GM19240 (cell line): ENCODE measurements at regions not wholly inside any gene's neighbourhood (a gene's known extent, or its start where the extent isn't known, plus 50 kb on each side); places are given as distances from the start of the nearest gene placed in this dataset.
A peak's percentile ranks its signal among the peaks of the same experiment; 100 is the strongest.
"Not testable (repeated sequence)": the region's sequence is repeated elsewhere in the genome, so short reads cannot be mapped to it uniquely, and the experiment has no call there.

ENCODE experiments used
- DNase-seq: peaks from one replicate; pipeline ENCODE4 v3.0.0; 2011; ENCODE audit warnings: low spot score; ENCODE audit not compliant: insufficient read length

DNA sequence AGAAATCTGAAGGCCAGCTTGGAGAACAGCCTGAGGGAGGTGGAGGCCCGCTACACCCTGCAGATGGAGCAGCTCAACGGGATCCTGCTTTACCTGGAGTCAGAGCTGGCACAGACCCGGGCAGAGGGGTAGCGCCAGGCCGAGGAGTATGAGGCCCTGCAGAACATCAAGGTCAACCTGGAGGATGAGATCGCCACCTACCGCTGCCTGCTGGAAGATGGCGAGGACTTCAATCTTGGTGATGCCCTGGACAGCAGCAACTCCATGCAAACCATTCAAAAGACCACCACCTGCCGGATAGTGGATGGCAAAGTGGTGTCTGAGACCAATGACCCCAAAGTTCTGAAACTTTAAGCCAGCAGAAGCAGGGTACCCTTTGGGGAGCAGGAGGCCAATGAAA lies 318.4 kb downstream of the ZFHX3 start:
- not testable (repeated sequence) for DNase-seq

DNA sequence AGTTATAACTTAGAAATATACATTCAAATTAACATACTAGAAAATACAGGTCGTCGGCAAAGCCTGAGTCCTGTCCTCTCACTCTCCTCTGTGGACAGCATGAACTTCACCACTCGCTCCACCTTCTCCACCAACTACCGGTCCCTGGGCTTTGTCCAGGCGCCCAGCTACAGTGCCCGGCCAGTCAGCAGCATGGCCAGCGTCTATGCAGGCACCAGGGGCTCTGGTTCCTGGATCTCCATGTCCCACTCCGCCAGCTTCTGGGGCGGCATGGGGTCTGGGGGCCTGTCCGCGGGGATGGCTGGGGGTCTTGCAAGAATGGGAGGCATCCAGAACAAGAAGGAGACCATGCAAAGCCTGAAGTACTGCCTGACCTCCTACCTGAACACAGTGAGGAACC lies 319.4 kb downstream of the ZFHX3 start:
- DNase-seq, result no peak

DNA sequence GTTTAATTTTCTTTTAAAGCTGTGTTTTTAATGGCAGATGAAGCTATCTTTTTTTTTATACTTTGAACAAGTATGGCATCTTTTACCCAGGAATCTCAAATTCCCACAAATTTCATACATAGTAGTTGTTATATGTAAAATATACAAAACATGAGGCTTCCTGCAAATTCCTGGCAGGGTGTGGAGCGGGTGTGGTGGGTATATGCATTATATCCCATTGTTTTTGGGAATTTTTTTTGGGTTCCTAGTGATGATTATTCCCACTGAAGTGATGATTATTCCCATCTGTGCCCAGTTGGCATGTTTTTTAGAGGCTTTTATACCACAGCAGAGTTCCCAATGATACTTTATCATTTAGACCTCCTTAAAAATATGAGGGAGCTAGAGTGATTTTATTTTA lies 320.4 kb downstream of the ZFHX3 start:
- DNase-seq, result no peak

DNA sequence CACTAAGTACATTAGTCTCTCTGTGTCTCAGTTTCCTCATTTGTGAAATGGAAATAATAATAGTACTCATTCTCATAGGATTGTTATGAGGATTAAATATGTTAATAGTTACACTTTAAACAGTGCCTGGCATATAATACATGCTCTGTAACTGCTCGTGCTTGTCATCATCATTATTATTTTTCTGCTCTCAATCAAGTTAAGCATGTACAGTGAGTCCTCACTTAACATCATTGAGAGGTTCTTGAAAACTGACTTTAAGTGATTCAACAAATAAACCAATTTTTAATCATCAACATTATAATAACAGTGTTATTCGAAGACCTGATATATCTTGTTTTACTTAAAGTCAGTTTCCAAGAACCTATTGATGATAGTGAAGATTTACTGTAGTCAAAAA lies 322.3 kb downstream of the ZFHX3 start:
- DNase-seq, result no peak

DNA sequence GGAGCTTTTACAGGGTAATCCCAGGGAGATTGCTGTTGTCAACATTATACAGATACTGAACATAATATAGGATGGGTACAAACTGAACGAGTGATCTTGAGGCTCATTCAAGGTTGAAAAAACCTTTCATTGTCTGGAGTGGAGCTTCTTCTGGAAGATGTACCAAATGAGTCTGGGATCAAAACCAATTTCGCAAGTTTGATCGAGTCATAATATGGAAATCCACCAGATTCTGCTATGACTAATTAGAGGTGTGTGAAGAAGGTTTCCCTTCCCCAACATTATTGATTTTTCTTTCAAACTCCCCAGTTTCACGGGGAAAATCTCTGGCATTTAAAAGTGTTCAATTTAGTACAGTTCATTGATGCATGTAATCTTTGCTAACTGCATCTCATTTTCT lies 324.1 kb downstream of the ZFHX3 start:
- DNase-seq, result no peak

DNA sequence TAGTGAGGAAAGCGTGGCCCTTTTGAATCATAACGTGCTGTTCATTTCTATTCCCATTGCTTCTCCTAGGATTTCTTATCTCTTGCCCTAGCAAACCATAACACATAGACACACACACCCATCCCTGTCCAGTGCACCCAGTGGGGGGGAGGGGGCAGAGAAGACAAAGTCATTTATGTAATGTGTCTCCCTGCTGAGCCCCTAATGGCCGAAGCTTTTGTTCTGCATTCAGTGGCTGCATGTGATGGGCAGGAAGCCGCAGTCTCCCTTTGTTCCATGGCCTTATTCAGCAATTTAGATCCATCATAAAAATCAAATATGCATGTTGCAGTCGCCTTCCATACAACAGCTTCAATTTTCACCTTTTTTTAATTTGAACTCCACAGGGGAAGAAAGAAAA lies 325.4 kb downstream of the ZFHX3 start:
- DNase-seq, result no peak

DNA sequence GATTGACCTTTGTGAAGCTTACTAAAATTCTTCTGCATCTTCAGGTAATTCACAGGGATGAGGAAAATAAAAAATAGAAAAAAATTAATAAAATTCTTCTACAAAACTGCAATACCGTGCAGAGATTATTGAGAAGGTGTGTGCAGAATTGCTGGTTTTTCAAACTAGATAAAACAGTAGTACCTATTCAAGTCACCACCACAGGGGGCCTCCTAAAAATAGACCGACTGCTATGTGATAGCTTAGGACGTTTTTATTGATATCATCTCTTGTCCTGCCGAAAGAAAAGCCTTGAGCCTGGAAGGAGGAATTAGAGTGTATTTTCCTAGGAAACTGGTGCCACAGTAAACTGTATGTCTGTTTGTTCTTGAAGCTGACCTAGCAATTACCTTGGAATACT lies 325.9 kb downstream of the ZFHX3 start:
- DNase-seq, result no peak

DNA sequence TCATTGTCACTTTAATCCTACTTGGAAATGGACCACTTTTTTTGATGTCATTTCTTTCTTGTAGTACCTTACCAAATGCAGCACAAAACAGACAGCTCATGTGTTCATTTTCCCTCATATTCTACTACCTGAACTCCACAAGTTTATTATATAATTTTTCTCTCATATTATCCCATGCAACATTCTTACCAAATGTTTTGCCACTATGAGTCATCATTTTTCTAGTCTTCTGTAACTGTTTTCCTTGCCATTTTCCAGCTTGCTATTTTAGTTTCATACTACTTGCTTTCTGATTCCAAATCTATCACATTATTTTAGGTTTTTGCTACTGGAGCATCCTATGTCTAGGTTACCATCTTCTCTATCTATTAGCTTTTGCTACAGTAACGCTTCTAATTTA lies 332.7 kb downstream of the ZFHX3 start:
- no peak for DNase-seq

DNA sequence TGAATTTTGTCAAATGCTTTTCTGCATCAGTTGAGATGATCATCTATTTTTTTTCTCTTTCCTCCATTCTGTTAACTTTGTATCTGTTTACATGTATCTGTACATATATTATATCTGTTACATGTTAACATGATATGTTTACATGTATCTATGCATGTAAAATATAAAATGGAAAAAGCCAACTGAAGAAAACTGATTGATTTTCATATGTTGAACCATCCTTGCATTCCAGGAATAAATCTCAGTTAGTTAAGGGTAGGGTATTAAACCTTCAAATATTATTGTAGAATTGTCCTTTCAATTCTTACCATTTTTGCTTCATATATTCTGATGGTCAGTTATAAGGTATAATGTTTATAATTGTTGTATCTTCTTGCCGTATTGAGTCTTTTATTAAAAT lies 336.1 kb downstream of the ZFHX3 start:
- DNase-seq, result no peak

DNA sequence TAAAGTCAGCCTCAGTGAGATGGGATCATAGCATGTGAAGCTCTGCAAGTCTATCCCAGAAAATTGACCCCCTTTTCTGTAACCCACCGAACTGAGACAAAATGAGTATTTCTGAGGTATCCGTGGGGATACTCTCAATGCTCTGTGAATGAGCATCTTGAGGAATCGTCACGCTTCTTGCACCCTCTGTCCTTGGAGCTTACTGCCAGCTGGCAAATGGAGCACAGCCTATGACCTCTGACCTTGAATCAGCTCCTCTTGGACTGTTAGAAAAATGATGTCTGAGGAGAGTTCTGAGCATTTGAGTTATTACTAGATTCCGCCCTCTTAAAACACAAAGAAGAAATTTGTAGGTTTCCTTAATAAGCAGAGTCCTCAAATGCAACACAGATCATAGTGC lies 342.1 kb downstream of the ZFHX3 start:
- no peak for DNase-seq

DNA sequence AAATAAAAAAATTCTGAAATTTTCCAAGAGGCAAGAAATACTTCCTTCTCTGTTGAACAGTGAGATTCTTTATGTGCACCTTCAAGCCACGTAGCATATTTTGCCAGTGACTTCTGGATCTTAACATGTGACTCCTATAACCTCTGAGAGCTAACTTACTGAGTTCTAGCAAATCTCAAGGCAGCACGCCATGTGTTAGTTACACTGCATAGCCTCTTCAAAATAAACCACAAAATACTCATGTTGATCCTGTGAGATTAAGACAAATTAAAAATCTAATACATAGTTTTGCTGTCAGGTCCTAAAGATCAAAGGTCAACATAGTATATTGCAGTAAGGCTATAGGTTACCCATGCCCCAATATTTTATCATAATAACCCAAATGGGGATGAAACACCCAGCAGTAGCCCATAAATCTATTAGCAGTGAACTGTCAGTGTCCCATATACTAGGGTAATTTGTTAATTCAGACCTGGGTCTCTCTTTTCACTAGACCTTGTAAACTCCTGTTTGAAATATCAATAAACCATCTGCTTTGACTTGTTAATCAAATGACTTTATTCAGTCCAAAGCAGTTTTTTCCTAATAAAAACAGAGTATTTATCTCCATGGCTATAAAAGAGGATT lies 343.1 kb downstream of the ZFHX3 start:
- no peak for DNase-seq

DNA sequence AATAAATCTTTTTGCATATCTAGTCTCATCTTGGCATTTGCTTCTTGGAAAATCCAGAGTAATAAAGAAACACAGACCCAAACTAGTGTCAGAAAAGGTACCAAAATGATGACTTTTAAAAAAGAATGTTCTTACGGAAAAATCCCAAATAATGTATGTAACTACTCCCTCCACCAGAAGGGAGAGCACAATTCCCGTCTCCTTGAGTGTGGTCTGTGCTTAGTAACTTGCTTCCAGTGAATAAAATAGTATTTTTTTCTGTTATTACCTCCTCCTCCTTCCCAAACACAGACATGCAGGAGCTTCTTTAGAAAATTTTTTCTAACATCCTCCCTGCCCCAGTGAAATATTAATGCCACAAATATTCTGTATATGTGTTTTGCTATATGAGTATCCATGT lies 358.1 kb downstream of the ZFHX3 start:
- DNase-seq, result no peak

DNA sequence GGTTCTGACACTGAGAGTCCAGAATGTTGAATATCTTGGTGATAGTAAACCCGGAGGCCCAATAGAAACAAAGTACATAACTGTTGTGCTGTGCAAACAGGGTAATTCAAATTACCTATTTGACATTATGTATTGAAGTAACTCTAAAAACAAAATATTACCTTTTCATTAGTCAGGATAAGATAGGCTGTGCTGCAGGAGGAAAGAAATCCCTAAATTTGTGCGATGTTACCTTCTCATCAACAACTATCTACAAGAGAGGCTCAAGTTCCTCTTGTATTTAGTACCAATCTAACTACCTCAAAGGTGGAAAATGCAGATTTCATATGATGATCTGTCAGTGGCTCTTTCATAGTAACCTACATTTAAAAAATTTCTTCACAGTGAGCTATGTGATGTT lies 367.2 kb downstream of the ZFHX3 start:
- DNase-seq, result no peak

DNA sequence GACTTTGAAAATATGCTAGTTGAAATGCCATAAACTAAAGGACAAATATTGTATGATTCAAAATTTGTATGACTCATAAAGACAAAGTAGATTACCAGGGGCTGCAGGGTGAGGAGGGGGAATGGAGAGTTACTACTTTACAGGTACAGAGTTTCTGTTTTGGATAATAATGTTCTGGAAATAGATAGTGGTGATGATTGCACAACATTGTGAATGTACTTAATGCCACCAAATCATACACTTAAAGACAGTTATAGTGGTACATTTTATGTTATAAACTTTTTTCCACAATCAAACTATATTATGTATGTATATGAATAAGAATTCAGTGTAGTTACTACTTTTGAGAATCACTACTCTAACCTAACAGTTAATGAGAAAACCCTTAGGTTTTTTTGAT lies 368.1 kb downstream of the ZFHX3 start:
- no peak for DNase-seq

DNA sequence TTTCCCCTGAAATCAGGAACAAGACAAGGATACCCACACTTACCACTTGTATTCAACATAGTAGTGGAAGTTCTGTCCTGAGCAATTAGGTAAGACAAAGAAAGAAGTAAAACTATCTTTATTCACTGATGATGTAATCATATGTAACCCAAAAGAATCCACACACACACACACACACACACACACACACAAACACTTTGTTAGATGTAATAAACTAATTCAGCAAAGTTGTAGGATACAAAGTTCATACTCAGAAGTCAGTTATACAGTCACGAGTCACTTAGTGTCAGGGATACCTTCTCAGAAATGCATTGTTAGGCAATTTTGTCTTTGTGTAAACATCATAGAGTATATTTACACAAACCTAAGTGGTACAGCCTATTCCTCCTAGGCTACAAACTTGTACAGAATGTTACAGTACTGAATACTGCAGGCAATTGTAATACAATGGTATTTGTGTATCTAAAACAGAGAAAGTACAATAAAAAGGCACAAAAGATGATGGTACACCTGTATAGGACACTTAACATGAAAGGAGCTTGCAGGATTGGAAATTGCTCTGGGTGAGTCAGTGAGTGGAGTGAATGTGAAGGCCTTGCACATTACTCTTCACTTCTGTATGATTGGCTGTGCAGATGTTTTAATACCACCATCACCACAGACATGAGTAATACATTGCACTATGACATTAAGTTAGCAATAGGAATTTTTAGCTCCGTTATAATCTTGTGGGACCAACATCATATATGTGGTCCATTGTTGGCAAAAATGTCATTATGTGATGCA lies 370.1 kb downstream of the ZFHX3 start:
- DNase-seq, result no peak

DNA sequence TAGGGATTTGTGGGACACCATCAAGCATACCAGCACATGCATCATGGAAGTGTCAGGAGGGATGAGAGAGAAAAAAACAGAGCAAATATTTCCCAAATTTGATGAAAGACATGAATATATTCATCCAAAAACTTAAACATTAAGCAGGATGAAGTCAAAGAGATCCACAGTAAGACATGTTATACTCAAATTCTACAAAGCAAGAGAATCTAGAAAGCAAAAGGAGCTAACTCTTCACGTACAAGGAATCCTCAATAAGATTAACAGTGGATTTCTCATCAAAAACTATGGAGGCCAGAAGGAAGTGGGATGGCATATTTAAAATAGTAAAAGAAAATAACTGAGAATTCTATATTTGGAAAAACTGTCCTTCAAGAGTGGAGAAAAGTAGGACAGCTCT lies 374.8 kb downstream of the ZFHX3 start:
- DNase-seq, result no peak

DNA sequence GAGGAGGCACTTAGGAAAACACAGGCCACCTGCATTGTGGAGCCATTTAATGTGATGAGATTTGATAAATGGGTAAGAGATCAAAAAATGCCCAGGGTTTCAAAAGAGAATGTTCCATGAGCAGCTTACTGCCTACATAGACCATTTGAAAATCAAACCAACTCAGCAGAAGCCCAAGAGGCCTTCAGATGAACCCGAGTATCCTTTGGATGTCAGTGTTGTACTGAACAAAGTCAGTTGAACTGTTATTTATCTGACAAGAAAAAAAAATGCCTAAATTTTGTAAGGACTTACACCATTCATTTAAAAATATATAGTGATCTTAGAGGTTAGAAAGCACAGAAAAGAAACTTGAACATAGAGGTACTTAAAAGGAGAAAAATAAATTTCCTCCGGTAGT lies 381.7 kb downstream of the ZFHX3 start:
- no peak for DNase-seq

DNA sequence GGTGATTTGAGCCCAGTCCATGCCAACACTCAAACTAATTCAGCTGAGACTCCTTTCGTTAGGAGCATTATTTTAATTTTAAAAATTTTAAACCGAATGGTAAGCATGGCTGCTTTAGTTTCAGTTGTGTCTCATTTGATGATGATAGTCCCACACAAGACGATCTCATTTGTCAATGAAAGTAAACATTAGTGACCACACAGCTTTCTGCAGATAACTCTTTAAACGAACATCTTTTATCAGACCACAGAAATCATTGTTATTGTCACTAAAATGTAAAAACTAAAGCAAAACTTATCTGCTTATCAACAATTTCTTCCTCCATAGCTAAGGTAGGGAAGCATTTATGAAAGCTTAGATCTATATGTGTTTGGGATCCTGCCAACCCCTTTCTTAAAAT lies 382.2 kb downstream of the ZFHX3 start:
- DNase-seq, result no peak

DNA sequence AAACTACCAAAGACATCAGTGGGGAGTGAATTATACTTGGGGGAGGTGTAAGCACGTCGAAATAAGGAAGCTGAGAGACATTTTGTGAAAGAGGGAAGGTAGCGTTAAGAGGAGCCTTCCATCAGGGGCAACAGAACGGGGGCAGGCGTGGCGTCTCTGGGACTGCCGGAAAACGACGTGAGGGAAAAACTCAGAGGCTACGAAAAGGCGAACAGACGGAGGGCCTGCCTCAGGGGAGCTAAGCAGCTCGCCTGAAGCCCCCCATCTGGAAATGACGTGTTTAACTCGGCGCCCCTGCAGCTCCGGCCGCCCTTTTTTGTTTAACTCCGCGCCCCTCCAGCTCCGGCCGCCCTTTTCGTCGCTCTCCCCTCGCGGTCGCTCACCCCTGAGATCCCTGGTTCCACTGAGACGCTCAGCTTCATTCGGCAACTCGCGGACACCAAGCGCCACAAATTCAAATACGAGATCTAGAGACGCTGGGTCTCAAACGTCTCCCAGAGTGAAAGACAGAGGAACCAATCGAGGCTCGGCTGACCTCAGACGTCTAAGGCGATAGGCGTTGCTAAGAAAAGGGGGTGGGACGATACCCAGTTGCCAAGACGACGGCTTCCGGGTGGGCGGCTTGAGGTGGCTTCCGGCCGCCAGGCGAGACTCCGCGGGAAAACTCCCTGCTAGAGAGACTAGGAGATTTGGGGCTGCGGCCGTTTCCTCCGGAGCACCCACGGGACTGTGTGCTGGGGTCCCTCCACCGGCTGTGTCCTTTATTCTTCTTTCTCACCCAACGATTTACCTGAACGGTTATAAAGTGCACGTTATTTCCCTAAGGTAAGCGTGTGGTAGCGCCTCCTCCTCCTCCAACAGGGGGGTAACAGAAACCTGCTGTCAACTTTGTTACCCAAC lies 383.2 kb downstream of the ZFHX3 start:
- DNase-seq, result peak; percentile 78

DNA sequence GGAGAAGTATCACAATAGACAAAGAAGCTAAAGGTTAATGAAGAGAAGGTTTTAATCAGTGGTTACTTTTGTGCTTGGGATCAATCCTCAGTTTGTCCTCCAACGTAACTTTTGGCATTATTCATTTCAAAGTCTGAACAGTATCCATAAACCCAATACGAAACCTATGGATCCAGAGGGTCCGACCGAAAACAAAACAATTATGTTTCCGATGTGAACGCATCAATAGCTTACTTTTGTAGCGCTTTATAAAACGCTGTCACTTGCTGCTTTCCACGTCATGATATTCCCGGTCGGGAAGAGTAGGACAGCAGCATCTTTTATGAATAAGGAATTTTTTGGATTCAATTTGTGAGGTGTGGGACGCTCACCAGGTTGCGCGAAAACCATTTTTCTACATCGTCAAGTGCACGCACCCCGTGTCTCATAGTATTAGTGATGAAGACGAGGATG lies 383.8 kb downstream of the ZFHX3 start:
- no peak for DNase-seq

DNA sequence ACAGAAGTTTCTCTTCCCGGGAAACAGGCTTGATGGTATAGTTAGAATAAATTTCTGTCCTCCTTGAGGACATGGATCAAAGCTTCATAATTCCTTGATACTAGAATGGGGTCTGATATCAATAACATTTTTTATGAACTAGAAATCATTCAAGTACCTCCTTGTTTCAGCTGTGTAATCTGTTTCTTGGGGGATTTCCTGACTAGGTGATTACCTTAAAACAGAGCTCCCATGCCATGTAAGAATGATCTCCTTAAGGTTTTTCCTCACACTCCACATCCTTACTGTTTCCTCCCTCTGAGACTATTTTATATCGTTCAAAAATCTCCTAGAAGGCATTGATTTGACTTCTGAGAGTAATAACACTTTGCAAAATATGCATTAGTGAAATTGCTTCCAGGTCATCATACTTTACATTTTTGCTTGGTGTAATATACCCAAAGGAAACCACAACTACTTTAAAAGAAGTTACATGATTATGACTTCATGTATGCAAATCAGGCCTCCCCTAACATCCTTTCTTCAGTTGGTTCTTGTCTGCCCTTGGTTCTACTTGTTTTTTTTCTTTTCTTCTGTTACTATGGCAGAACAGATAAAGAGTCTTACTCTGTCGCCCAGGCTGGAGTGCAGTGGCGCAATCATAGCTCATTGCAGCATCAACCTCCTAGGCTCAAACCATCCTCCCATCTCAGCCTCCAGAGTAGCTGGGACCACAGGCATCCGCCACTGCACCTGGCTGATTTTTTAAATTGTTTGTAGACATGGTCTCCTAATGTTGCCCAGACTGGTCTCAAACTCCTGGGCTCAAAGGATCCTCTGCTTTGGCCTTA lies 388.8 kb downstream of the ZFHX3 start:
- DNase-seq, result no peak
